GM10266 (cell line): ENCODE measurements at regions not wholly inside any gene's neighbourhood (a gene's known extent, or its start where the extent isn't known, plus 50 kb on each side); places are given as distances from the start of the nearest gene placed in this dataset.

Source experiments
- DNase-seq: peaks from one replicate; pipeline ENCODE4 v3.0.0; 2012; ENCODE audit errors: extremely low spot score
- TF ChIP-seq, protein P1 (sequence below): IDR thresholded peaks from 2 replicates; pipeline ENCODE4 v1.5.1; 2012; ENCODE audit warnings: mild to moderate bottlenecking, low read depth; ENCODE audit not compliant: control insufficient read depth, insufficient read depth; ENCODE audit errors: missing control alignments

- DNase-seq, result no peak
- TF ChIP-seq, protein P1, sequence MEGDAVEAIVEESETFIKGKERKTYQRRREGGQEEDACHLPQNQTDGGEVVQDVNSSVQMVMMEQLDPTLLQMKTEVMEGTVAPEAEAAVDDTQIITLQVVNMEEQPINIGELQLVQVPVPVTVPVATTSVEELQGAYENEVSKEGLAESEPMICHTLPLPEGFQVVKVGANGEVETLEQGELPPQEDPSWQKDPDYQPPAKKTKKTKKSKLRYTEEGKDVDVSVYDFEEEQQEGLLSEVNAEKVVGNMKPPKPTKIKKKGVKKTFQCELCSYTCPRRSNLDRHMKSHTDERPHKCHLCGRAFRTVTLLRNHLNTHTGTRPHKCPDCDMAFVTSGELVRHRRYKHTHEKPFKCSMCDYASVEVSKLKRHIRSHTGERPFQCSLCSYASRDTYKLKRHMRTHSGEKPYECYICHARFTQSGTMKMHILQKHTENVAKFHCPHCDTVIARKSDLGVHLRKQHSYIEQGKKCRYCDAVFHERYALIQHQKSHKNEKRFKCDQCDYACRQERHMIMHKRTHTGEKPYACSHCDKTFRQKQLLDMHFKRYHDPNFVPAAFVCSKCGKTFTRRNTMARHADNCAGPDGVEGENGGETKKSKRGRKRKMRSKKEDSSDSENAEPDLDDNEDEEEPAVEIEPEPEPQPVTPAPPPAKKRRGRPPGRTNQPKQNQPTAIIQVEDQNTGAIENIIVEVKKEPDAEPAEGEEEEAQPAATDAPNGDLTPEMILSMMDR, result no peak
Measured at GRCh38 chr18:78587626-78588600, 391.7 kb upstream of the SALL3 start.

GRCh38 chr18:78589916-78590437, 389.6 kb upstream of the SALL3 start:
- TF ChIP-seq, protein P1, result no peak
- DNase-seq, result no peak

- TF ChIP-seq, protein P1, result no peak
- DNase-seq, result no peak
Measured at GRCh38 chr18:78595453-78595852, 384.2 kb upstream of the SALL3 start.

DNA sequence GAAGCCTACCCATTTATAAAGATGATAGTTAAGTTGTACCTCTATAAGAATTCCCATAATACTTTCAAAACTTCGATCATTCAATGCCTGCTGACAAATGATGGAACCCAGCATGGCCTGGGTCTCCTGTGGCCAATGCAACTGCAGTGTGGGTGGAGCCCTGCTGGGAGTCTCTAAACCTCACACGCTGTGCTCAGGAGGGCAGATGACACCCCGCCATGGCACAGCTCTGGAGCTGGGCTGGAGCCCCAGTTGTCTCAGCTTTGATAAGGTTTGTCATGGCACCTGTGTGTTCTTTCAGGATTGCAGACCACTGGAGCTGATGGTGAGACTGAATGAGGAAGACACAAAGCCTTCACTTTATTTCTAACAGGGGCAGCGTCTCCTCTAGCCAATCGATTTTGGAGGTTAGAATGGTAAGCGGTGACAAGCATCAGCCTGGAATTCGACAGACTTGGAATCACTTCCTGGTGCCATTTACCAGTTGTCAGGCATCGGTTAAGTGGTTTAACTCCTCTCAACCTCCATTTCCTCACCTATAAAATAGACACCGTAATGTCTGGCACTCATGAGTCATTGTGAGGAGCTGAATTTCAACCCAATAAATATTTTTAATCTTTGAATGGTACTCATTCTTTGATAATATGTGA, 383.6 kb upstream of the SALL3 start:
- no peak for DNase-seq
- TF ChIP-seq, protein P1, result no peak

GRCh38 chr18:78596794-78597345, 382.7 kb upstream of the SALL3 start:
- no peak for DNase-seq
- TF ChIP-seq, protein P1, result no peak

GRCh38 chr18:78601349-78601748, 378.3 kb upstream of the SALL3 start:
- TF ChIP-seq, protein P1, result no peak
- no peak for DNase-seq

DNA sequence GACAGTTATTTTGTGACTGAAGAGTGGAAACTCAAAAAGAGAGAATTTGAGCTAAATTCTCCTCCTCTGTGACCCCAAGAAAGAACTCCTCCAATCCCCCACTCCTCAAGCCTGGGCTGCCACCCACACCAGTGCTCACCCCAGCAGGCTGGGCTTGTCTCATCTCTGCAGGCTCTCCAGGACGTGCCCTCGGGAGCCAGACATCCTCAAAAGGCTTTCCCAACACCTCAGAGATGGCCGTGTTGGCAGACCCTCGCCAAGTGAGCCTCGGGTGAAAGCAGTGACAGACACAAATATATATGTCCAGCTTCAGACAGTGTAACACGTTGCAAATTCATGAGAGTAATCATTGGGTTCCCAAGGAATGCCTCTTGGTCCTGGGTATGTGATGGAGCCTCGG, 377.7 kb upstream of the SALL3 start:
- TF ChIP-seq, protein P1, result no peak
- DNase-seq, result no peak
